B cell (primary cell): ENCODE measurements at regions not wholly inside any gene's neighbourhood (a gene's known extent, or its start where the extent isn't known, plus 50 kb on each side); places are given as distances from the start of the nearest gene placed in this dataset.
A peak's percentile ranks its signal among the peaks of the same experiment; 100 is the strongest.

ENCODE experiments used
- ATAC-seq: fragments of 200-7000 bp; cut with Tn5 transposase; one replicate; pipeline ENCODE4 v1.10.0; 2021; ENCODE audit warnings: low read depth, mild to moderate bottlenecking, moderate number of reproducible peaks, moderate library complexity
- CTCF ChIA-PET: fragments of 350-600 bp; sonication (Branson Sonifier 250); formaldehyde crosslinking; loops from one replicate; lab custom pipeline; 2021; ENCODE audit warnings: antibody characterized with exemption, inconsistent platforms; lab: Charles Lee
- POLR2A ChIA-PET: fragments of 350-600 bp; sonication (Branson Sonifier 250); formaldehyde crosslinking; loops from one replicate; lab custom pipeline; 2021; ENCODE audit warnings: antibody characterized with exemption; lab: Charles Lee
- DNase-seq: peaks from one replicate; pipeline ENCODE4 v3.0.0; 2013
- H2AFZ ChIP-seq: 2 replicates; pipeline ENCODE4 v1.6.1; 2012; ENCODE audit warnings: mild to moderate bottlenecking, low read depth, low read length; ENCODE audit not compliant: insufficient read depth, poor library complexity, severe bottlenecking
- H3K27ac ChIP-seq, 2 donors: 1 replicate in 1 of 2; 2 replicates in 1 of 2; pipeline ENCODE4 v1.5.1; 2012 to 2013; ENCODE audit warnings: low read length in 2 of 2, mild to moderate bottlenecking in 2 of 2, moderate library complexity in 1 of 2
- H3K27me3 ChIP-seq, 4 experiments: fragments of 200-600 bp in 1 of 4; sonication (generic) in 1 of 4; replicated peaks in 1 of 4; 1 replicate in 2 of 4; 2 replicates in 2 of 4; pipeline versions ENCODE4 v1.6.1 to v1.7.0; 2013 to 2016; ENCODE audit warnings: low read length in 3 of 4, mild to moderate bottlenecking in 2 of 4, mixed read lengths in 1 of 4, moderate library complexity in 1 of 4; ENCODE audit not compliant: insufficient read depth in 4 of 4, control insufficient read depth in 3 of 4; ENCODE audit errors: control extremely low read depth in 1 of 4
- H3K36me3 ChIP-seq, 2 experiments: replicated peaks in 1 of 2; 1 replicate in 1 of 2; 2 replicates in 1 of 2; pipeline versions ENCODE4 v1.6.1 to v1.7.1; 2013; ENCODE audit warnings: low read length in 1 of 2; ENCODE audit not compliant: insufficient read depth in 2 of 2, control insufficient read depth in 1 of 2; ENCODE audit errors: control extremely low read depth in 1 of 2, extremely low read depth in 1 of 2
- H3K4me1 ChIP-seq, 2 donors: fragments of 200-600 bp in 1 of 2; sonication (generic) in 1 of 2; 1 replicate in 1 of 2; 2 replicates in 1 of 2; pipeline versions ENCODE4 v1.5.1 to v1.6.1; 2013 to 2017; ENCODE audit warnings: low read length in 2 of 2; ENCODE audit not compliant: control insufficient read depth in 2 of 2, insufficient read depth in 2 of 2
- H3K4me2 ChIP-seq: replicated peaks from 2 replicates; pipeline ENCODE3; 2012; ENCODE audit warnings: mild to moderate bottlenecking, low read depth, low read length; ENCODE audit not compliant: poor library complexity, severe bottlenecking
- H3K4me3 ChIP-seq, 5 experiments: fragments of 200-600 bp in 1 of 5; sonication (generic) in 1 of 5; 1 replicate in 3 of 5; 2 replicates in 2 of 5; pipeline versions ENCODE4 v1.5.1 to v1.7.0; 2011 to 2016; ENCODE audit warnings: low read length in 4 of 5, mild to moderate bottlenecking in 4 of 5, low read depth in 2 of 5, control low read depth in 1 of 5, moderate library complexity in 1 of 5; ENCODE audit not compliant: insufficient read depth in 1 of 5; ENCODE audit errors: control extremely low read depth in 1 of 5, extremely low read depth in 1 of 5
- H3K79me2 ChIP-seq: fragments of 200-600 bp; sonication (generic); one replicate; pipeline ENCODE4 v1.6.0; 2016; ENCODE audit warnings: low read length; ENCODE audit not compliant: control insufficient read depth, insufficient read depth
- H3K9ac ChIP-seq: fragments of 200-600 bp; sonication (generic); 2 replicates; pipeline ENCODE4 v1.6.1; 2017; ENCODE audit warnings: mild to moderate bottlenecking, low read length, moderate library complexity
- H3K9me3 ChIP-seq, 3 donors: one replicate each; pipeline versions ENCODE4 v1.6.1 to v1.7.1; 2013; ENCODE audit warnings: low read length in 2 of 3; ENCODE audit not compliant: control insufficient read depth in 2 of 3, insufficient read depth in 1 of 3; ENCODE audit errors: control extremely low read depth in 1 of 3
- H4K20me1 ChIP-seq: 2 replicates; pipeline ENCODE4 v1.6.0; 2012; ENCODE audit warnings: mild to moderate bottlenecking, low read length; ENCODE audit not compliant: insufficient read depth, control insufficient read depth, poor library complexity, severe bottlenecking
- H3K27ac Mint-ChIP-seq: one replicate; pipeline ENCODE4 v1.8.0; 2021; ENCODE audit warnings: mixed read lengths
- H3K27me3 Mint-ChIP-seq: one replicate; pipeline ENCODE4 v1.8.0; 2021; ENCODE audit warnings: mixed read lengths
- H3K4me1 Mint-ChIP-seq: one replicate; pipeline ENCODE4 v1.8.0; 2021; ENCODE audit warnings: mixed read lengths
- H3K4me3 Mint-ChIP-seq: one replicate; pipeline ENCODE4 v1.8.0; 2021; ENCODE audit warnings: mixed read lengths
- H3K9me3 Mint-ChIP-seq: one replicate; pipeline ENCODE4 v1.8.0; 2022; ENCODE audit warnings: mixed read lengths; ENCODE audit not compliant: insufficient read depth
- CTCF ChIP-seq: fragments of 200-600 bp; IDR thresholded peaks from one replicate; pipeline ENCODE4 v1.8.0; 2022; ENCODE audit warnings: antibody characterized with exemption, mild to moderate bottlenecking
- EZH2 ChIP-seq: IDR thresholded peaks from 2 replicates; pipeline ENCODE4 v1.6.1; 2012; ENCODE audit warnings: borderline replicate concordance, low read depth, mild to moderate bottlenecking, moderate library complexity, low read length; ENCODE audit not compliant: insufficient read depth, poor library complexity, severe bottlenecking
- WGBS: methylation state at CpG from one replicate; pipeline ENCODE4 v1.1.5; 2013; ENCODE audit warnings: missing lambda C conversion rate; ENCODE audit not compliant: insufficient coverage; 5-methylcytosine and 5-hydroxymethylcytosine counted together
- intact Hi-C: fragments of 100-400 bp; cut with micrococcal nuclease; formaldehyde crosslinking; loops from one replicate; pipeline ENCODE4 v1.10.0; 2022

DNA sequence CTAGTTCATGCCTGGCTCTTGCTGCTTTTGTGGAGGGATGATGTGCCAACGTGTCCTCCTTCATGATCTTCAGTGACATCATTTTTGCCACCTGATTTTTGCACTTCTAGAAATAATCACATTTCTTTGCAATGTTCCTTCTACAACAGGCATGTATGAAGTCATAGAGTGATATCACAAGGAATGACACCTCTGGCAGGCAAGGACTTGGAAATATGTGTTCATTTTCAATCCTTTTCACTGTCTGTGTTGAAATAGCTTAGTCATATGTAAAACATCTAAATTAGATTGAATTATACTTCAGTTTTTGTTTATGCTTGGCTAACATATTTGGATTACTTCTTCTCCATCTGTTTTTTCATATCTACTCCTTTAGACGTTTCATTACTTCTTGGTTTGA is 221.2 kb upstream of the STK26 start:
- Histone ChIP-seq H3K79me2 (no peaks in the 10 kb centered on the region), H3K36me3 (no peaks in the 10 kb centered on the region), H4K20me1 (no peaks in the 10 kb centered on the region), H3K27me3 (no peaks in the 10 kb centered on the region), H3K4me3 (no peak overlapping the region), H3K9ac (no peak overlapping the region), H3K4me1 (peaks cover 0 to 6% of the 10 kb centered on the region in 2 donors), H3K4me2 (no peak overlapping the region), H3K9me3 (no peaks in the 10 kb centered on the region), H2AFZ (no peak overlapping the region), H3K27ac (no peak overlapping the region)
- intact Hi-C loops, result loop anchor here (5.0 kb wide), 1 partner anchor 825 kb away; no protein-coding TSS in a partner anchor
- POLR2A ChIA-PET, result no interaction called here
- H3K4me1 Mint-ChIP-seq, result no peaks in the 10 kb centered on the region
- TF ChIP-seq CTCF (no peak), EZH2 (no peak)
- ATAC-seq (no peak), DNase-seq (no peak)
- H3K27ac Mint-ChIP-seq, result no peak overlapping the region
- no peaks in the 10 kb centered on the region for H3K27me3 Mint-ChIP-seq
- H3K9me3 Mint-ChIP-seq, result no peaks in the 10 kb centered on the region
- H3K4me3 Mint-ChIP-seq, result no peak overlapping the region
- CTCF ChIA-PET, result no interaction called here
- 80% methylated on average over 1 of the region's 2 CpGs for WGBS

DNA sequence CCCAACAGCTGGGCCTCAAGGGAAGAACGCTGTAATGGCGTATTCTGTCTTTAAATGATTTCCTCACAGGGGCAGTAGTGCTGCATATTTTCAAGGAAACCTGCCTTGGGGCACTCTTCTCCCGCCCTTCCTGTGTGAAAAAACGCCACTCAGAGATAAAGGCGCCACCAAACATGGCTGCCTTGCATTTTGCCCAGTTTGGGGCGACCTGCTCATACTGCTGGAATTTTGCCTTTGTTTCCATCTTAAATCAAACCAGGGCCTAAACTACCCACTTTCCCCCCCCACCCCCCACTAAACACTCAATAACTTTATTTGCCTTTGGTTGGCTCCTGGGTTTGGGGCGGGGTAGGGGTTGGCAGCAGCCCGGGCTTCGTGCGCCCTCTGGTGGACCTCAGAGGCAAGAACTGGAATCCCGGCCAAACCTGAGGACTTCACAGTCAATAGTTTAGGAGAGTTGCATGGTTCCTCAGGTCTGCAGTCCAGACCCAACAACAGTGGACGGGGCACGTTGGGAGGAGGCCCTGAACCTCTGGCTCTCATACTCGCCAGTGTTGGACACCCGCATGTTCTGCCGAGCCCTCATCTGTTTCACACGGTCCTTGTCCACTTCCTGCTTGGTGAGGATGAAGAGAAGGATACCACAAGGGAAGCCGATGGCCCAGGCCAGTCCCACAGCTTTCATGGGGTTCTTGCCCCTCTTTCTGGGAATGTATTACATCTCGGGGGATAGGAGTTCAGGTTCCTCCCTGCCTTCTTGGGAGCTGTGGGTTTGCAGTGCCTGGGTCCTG is 220.1 kb upstream of the STK26 start:
- Histone ChIP-seq H3K36me3 (no peaks in the 10 kb centered on the region), H3K9me3 (no peaks in the 10 kb centered on the region), H3K79me2 (no peaks in the 10 kb centered on the region), H3K9ac (peak overlapping the region; percentile 64), H3K27me3 (no peaks in the 10 kb centered on the region), H3K4me2 (peak overlapping the region; percentile 66), H2AFZ (peak overlapping the region; percentile 77), H3K4me1 (peaks cover 0 to 6% of the 10 kb centered on the region in 2 donors), H3K4me3 (peak overlapping the region in 3 of 5 experiments; percentile 59 to 66 (median 65)), H3K27ac (peak overlapping the region in 1 of 2 donors; percentile 15), H4K20me1 (no peaks in the 10 kb centered on the region)
- ChIA-PET POLR2A (no interaction called here), CTCF (no interaction called here)
- TF ChIP-seq EZH2, result no peak
- TF ChIP-seq CTCF, result no peak
- peak; percentile 20 for DNase-seq
- no peak overlapping the region for H3K4me3 Mint-ChIP-seq
- no peaks in the 10 kb centered on the region for H3K9me3 Mint-ChIP-seq
- 87% methylated on average over 4 of the region's 19 CpGs for WGBS
- H3K4me1 Mint-ChIP-seq, result no peaks in the 10 kb centered on the region
- H3K27me3 Mint-ChIP-seq, result no peaks in the 10 kb centered on the region
- H3K27ac Mint-ChIP-seq, result no peak overlapping the region
- intact Hi-C loops, result loop anchor here (5.0 kb wide), 1 partner anchor 826 kb away; no protein-coding TSS in a partner anchor
- no peak for ATAC-seq
